GM23338 (cell line): ENCODE measurements at regions not wholly inside any gene's neighbourhood (a gene's known extent, or its start where the extent isn't known, plus 50 kb on each side); places are given as distances from the start of the nearest gene placed in this dataset.

Experiments used
- ATAC-seq: fragments of 200-7000 bp; cut with Tn5 transposase; 3 replicates; pipeline ENCODE4 v1.9.1; 2020
- DNase-seq: peaks from one replicate; pipeline ENCODE4 v3.0.0-alpha.2; 2015; ENCODE audit warnings: low spot score
- H2AFZ ChIP-seq: fragments of 200-600 bp; sonication (generic); 2 replicates; pipeline ENCODE4 v1.8.0; 2016; ENCODE audit warnings: antibody characterized with exemption, mild to moderate bottlenecking, moderate library complexity
- H3F3A ChIP-seq: fragments of 200-600 bp; sonication (generic); replicated peaks from 2 replicates; pipeline ENCODE4 v1.8.0; 2017; ENCODE audit warnings: antibody characterized with exemption, mixed run types, low read depth
- H3K27ac ChIP-seq: fragments of 200-600 bp; sonication (generic); 2 replicates; pipeline ENCODE4 v1.6.1; 2016; ENCODE audit warnings: low read depth
- H3K27me3 ChIP-seq: fragments of 200-600 bp; sonication (generic); 2 replicates; pipeline ENCODE4 v1.8.0; 2016; ENCODE audit warnings: mild to moderate bottlenecking, mixed run types, moderate library complexity; ENCODE audit not compliant: insufficient read depth
- H3K36me3 ChIP-seq: fragments of 200-600 bp; sonication (generic); 2 replicates; pipeline ENCODE4 v1.8.0; 2016; ENCODE audit warnings: mild to moderate bottlenecking; ENCODE audit not compliant: insufficient read depth
- H3K4me1 ChIP-seq: fragments of 200-600 bp; sonication (generic); 2 replicates; pipeline ENCODE4 v1.8.0; 2016; ENCODE audit warnings: mild to moderate bottlenecking, moderate library complexity; ENCODE audit not compliant: insufficient read depth
- H3K4me2 ChIP-seq: fragments of 200-600 bp; sonication (generic); 2 replicates; pipeline ENCODE4 v1.7.1; 2017; ENCODE audit warnings: mixed run types
- H3K4me3 ChIP-seq: fragments of 200-600 bp; sonication (generic); 2 replicates; pipeline ENCODE4 v1.6.1; 2016; ENCODE audit warnings: mixed run types
- H3K79me2 ChIP-seq: fragments of 200-600 bp; sonication (generic); replicated peaks from 2 replicates; pipeline ENCODE4 v1.8.0; 2017; ENCODE audit warnings: mild to moderate bottlenecking; ENCODE audit not compliant: insufficient read depth
- H3K9me2 ChIP-seq: fragments of 200-600 bp; sonication (generic); 2 replicates; pipeline ENCODE4 v1.8.0; 2017; ENCODE audit not compliant: insufficient read depth
- H4K20me1 ChIP-seq: fragments of 200-600 bp; sonication (generic); replicated peaks from 2 replicates; pipeline ENCODE4 v1.8.0; 2017; ENCODE audit warnings: mild to moderate bottlenecking; ENCODE audit not compliant: insufficient read depth
- H3K27ac Mint-ChIP-seq: 2 replicates; pipeline ENCODE4 v1.8.0; 2020; ENCODE audit warnings: inconsistent platforms, mild to moderate bottlenecking, moderate library complexity, mixed read lengths
- H3K27me3 Mint-ChIP-seq: 3 replicates; pipeline ENCODE4 v1.8.0; 2022; ENCODE audit warnings: low read depth, mild to moderate bottlenecking, moderate library complexity, mixed read lengths, inconsistent platforms; ENCODE audit not compliant: insufficient read depth, poor library complexity
- H3K36me3 Mint-ChIP-seq: 3 replicates; pipeline ENCODE4 v1.8.0; 2021; ENCODE audit warnings: low read depth, mild to moderate bottlenecking, inconsistent platforms, moderate library complexity, mixed read lengths
- H3K4me1 Mint-ChIP-seq: 3 replicates; pipeline ENCODE4 v1.8.0; 2020; ENCODE audit warnings: mild to moderate bottlenecking, inconsistent platforms, mixed read lengths
- H3K4me3 Mint-ChIP-seq: 3 replicates; pipeline ENCODE4 v1.8.0; 2021; ENCODE audit warnings: moderate library complexity, mild to moderate bottlenecking, inconsistent platforms, mixed read lengths
- H3K9me3 Mint-ChIP-seq: 3 replicates; pipeline ENCODE4 v1.8.0; 2020; ENCODE audit warnings: moderate library complexity, mild to moderate bottlenecking, inconsistent platforms, mixed read lengths
- EZH2 ChIP-seq: fragments of 200-600 bp; sonication (generic); IDR thresholded peaks from one replicate; pipeline ENCODE4 v1.8.0; 2017; ENCODE audit warnings: antibody characterized with exemption, mild to moderate bottlenecking, low read depth; ENCODE audit not compliant: unreplicated experiment
- JUNB ChIP-seq: IDR thresholded peaks from one replicate; pipeline ENCODE4 v1.6.1; 2016; ENCODE audit warnings: antibody characterized with exemption; ENCODE audit not compliant: unreplicated experiment
- NANOG ChIP-seq: IDR thresholded peaks from 2 replicates; pipeline ENCODE4 v1.6.1; 2016; ENCODE audit warnings: antibody characterized with exemption, borderline replicate concordance
- POLR2AphosphoS5 ChIP-seq: IDR thresholded peaks from 2 replicates; pipeline ENCODE4 v1.6.1; 2016; ENCODE audit warnings: antibody characterized with exemption, low read depth
- STAT1 ChIP-seq: IDR thresholded peaks from one replicate; pipeline ENCODE4 v1.6.1; 2016; ENCODE audit warnings: antibody characterized with exemption; ENCODE audit not compliant: unreplicated experiment
- ZNF114 ChIP-seq: fragments of 250-450 bp; sonication (Bioruptor Pico); IDR thresholded peaks from 2 replicates; pipeline ENCODE4 v1.5.0; 2020; ENCODE audit warnings: mild to moderate bottlenecking, moderate library complexity
- ZNF331 ChIP-seq: fragments of 250-450 bp; sonication (Bioruptor Pico); IDR thresholded peaks from 2 replicates; pipeline ENCODE4 v1.5.0; 2020; ENCODE audit warnings: low read depth, mild to moderate bottlenecking, moderate library complexity
- TF ChIP-seq, protein P1 (sequence below): fragments of 250-450 bp; sonication (Bioruptor Pico); IDR thresholded peaks from 2 replicates; pipeline ENCODE4 v1.5.0; 2020; ENCODE audit warnings: mild to moderate bottlenecking, moderate library complexity
- TF ChIP-seq, protein P2 (sequence below): IDR thresholded peaks from one replicate; pipeline ENCODE4 v1.6.1; 2018; ENCODE audit warnings: antibody characterized with exemption; ENCODE audit not compliant: unreplicated experiment

DNA sequence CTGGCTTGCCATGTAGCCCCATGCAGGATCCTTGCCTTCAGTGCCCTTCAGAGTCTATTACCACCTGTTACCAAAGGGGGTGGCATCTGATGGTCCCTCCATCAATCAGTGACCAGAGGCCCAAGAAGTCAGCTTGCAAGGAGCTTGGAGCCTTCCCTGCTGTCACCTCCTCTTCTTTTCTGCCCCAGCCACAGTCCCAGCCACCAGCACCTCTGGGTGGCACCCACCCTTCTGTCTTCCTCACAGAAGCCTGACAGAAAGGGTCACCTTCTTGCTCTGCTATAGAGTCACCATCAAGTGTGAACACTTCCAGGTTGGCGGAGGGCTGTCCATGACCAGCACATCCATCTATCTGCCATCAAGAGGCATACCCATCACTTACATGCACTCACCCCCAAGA, 203.2 kb downstream of the SALL1 start (continued):
- TF ChIP-seq, protein P1, sequence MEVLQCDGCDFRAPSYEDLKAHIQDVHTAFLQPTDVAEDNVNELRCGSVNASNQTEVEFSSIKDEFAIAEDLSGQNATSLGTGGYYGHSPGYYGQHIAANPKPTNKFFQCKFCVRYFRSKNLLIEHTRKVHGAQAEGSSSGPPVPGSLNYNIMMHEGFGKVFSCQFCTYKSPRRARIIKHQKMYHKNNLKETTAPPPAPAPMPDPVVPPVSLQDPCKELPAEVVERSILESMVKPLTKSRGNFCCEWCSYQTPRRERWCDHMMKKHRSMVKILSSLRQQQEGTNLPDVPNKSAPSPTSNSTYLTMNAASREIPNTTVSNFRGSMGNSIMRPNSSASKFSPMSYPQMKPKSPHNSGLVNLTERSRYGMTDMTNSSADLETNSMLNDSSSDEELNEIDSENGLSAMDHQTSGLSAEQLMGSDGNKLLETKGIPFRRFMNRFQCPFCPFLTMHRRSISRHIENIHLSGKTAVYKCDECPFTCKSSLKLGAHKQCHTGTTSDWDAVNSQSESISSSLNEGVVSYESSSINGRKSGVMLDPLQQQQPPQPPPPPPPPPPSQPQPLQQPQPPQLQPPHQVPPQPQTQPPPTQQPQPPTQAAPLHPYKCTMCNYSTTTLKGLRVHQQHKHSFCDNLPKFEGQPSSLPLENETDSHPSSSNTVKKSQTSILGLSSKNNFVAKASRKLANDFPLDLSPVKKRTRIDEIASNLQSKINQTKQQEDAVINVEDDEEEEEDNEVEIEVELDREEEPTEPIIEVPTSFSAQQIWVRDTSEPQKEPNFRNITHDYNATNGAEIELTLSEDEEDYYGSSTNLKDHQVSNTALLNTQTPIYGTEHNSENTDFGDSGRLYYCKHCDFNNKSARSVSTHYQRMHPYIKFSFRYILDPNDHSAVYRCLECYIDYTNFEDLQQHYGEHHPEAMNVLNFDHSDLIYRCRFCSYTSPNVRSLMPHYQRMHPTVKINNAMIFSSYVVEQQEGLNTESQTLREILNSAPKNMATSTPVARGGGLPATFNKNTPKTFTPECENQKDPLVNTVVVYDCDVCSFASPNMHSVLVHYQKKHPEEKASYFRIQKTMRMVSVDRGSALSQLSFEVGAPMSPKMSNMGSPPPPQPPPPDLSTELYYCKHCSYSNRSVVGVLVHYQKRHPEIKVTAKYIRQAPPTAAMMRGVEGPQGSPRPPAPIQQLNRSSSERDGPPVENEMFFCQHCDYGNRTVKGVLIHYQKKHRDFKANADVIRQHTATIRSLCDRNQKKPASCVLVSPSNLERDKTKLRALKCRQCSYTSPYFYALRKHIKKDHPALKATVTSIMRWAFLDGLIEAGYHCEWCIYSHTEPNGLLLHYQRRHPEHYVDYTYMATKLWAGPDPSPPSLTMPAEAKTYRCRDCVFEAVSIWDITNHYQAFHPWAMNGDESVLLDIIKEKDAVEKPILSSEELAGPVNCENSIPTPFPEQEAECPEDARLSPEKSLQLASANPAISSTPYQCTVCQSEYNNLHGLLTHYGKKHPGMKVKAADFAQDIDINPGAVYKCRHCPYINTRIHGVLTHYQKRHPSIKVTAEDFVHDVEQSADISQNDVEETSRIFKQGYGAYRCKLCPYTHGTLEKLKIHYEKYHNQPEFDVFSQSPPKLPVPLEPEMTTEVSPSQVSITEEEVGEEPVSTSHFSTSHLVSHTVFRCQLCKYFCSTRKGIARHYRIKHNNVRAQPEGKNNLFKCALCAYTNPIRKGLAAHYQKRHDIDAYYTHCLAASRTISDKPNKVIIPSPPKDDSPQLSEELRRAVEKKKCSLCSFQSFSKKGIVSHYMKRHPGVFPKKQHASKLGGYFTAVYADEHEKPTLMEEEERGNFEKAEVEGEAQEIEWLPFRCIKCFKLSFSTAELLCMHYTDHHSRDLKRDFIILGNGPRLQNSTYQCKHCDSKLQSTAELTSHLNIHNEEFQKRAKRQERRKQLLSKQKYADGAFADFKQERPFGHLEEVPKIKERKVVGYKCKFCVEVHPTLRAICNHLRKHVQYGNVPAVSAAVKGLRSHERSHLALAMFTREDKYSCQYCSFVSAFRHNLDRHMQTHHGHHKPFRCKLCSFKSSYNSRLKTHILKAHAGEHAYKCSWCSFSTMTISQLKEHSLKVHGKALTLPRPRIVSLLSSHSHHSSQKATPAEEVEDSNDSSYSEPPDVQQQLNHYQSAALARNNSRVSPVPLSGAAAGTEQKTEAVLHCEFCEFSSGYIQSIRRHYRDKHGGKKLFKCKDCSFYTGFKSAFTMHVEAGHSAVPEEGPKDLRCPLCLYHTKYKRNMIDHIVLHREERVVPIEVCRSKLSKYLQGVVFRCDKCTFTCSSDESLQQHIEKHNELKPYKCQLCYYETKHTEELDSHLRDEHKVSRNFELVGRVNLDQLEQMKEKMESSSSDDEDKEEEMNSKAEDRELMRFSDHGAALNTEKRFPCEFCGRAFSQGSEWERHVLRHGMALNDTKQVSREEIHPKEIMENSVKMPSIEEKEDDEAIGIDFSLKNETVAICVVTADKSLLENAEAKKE (CRISPR knock-in tag): no peak
- TF ChIP-seq NANOG: no peak

DNA sequence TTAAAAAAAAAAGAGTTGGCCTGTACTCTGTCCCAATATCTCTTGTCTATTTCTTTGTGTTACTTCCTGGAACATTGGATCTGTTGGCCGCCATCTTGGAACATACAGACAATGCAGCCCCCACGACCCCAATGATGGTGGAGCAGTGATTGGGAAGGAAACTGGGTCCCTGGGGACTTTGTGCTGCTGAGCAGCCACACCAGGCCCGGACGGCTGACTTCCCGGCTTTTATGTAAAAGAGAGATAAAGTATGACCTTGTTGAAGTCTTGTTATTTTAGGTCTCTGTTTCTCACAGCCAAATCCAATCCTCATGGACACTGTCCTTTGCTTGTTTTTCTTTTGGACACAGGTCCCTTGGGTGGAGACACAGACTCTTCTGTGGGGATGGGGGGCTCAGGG, 204.5 kb downstream of the SALL1 start:
- ATAC-seq (no peak), DNase-seq (no peak)
- Mint-ChIP-seq H3K4me1 (peaks cover 3% of the 10 kb centered on the region), H3K27me3 (peaks cover 3% of the 10 kb centered on the region), H3K4me3 (no peak overlapping the region), H3K27ac (no peak overlapping the region), H3K9me3 (no peaks in the 10 kb centered on the region), H3K36me3 (no peaks in the 10 kb centered on the region)
- H3K79me2 ChIP-seq: no peaks in the 10 kb centered on the region
- 0 out of 2 replicates have a peak, but pooled peaks cover 3% of the 10 kb centered on the region for H3K9me2 ChIP-seq
- H3F3A ChIP-seq: no peaks in the 10 kb centered on the region
- no peaks in the 10 kb centered on the region for H3K36me3 ChIP-seq
- H3K4me1 ChIP-seq: no peaks in the 10 kb centered on the region
- no peak overlapping the region for H3K27ac ChIP-seq
- no peak overlapping the region for H2AFZ ChIP-seq
- H3K4me2 ChIP-seq: no peak overlapping the region
- no peaks in the 10 kb centered on the region for H4K20me1 ChIP-seq
- H3K27me3 ChIP-seq: no peaks in the 10 kb centered on the region
- H3K4me3 ChIP-seq: no peak overlapping the region
- no peak for TF ChIP-seq JUNB
- no peak for TF ChIP-seq ZNF114 (CRISPR knock-in tag)
- TF ChIP-seq POLR2AphosphoS5: no peak
- TF ChIP-seq EZH2: no peak
- no peak for TF ChIP-seq STAT1
- TF ChIP-seq NANOG: no peak
- TF ChIP-seq ZNF331: no peak
- TF ChIP-seq, protein P2, sequence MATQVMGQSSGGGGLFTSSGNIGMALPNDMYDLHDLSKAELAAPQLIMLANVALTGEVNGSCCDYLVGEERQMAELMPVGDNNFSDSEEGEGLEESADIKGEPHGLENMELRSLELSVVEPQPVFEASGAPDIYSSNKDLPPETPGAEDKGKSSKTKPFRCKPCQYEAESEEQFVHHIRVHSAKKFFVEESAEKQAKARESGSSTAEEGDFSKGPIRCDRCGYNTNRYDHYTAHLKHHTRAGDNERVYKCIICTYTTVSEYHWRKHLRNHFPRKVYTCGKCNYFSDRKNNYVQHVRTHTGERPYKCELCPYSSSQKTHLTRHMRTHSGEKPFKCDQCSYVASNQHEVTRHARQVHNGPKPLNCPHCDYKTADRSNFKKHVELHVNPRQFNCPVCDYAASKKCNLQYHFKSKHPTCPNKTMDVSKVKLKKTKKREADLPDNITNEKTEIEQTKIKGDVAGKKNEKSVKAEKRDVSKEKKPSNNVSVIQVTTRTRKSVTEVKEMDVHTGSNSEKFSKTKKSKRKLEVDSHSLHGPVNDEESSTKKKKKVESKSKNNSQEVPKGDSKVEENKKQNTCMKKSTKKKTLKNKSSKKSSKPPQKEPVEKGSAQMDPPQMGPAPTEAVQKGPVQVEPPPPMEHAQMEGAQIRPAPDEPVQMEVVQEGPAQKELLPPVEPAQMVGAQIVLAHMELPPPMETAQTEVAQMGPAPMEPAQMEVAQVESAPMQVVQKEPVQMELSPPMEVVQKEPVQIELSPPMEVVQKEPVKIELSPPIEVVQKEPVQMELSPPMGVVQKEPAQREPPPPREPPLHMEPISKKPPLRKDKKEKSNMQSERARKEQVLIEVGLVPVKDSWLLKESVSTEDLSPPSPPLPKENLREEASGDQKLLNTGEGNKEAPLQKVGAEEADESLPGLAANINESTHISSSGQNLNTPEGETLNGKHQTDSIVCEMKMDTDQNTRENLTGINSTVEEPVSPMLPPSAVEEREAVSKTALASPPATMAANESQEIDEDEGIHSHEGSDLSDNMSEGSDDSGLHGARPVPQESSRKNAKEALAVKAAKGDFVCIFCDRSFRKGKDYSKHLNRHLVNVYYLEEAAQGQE: no peak
